Caco-2 (cell line): ENCODE measurements at regions not wholly inside any gene's neighbourhood (a gene's known extent, or its start where the extent isn't known, plus 50 kb on each side); places are given as distances from the start of the nearest gene placed in this dataset.

Source experiments
- BruUV-seq: library from RNA; stranded (reverse); fragments of 400-500 nt; replicated peaks from 2 replicates; lab custom pipeline; 2021; lab: Mats Ljungman, UMichigan
- CTCF ChIA-PET: fragments of 300-600 bp; sonication (Branson Sonifier 250); formaldehyde crosslinking; loops from one replicate; lab custom pipeline; 2022; ENCODE audit warnings: antibody characterized with exemption; lab: Charles Lee
- POLR2A ChIA-PET: fragments of 300-600 bp; sonication (Branson Sonifier 250); formaldehyde crosslinking; loops from one replicate; lab custom pipeline; 2022; ENCODE audit warnings: antibody characterized with exemption; lab: Charles Lee
- DNase-seq, 2 experiments: peaks; one replicate each; pipeline versions ENCODE4 v3.0.0 to v3.0.0-alpha.2; 2020 to 2022
- H3K27me3 ChIP-seq: replicated peaks from 2 replicates; pipeline ENCODE4 v1.6.0; 2011; ENCODE audit warnings: low read length; ENCODE audit not compliant: control insufficient read depth, insufficient read depth
- H3K36me3 ChIP-seq: 2 replicates; pipeline ENCODE4 v1.5.1; 2011; ENCODE audit warnings: low read length; ENCODE audit not compliant: control insufficient read depth, insufficient read depth
- H3K4me1 ChIP-seq: fragments of 250-450 bp; sonication (Bioruptor Pico); 2 replicates; pipeline ENCODE4 v1.5.1; 2020; ENCODE audit warnings: mild to moderate bottlenecking
- H3K4me3 ChIP-seq: 2 replicates; pipeline ENCODE4 v1.5.1; 2011; ENCODE audit warnings: low read depth, mild to moderate bottlenecking, control low read depth, low read length
- H3K9me3 ChIP-seq: fragments of 250-450 bp; sonication (Bioruptor Pico); 2 replicates; pipeline ENCODE4 v1.5.1; 2020; ENCODE audit warnings: mild to moderate bottlenecking, moderate library complexity
- H3K27ac Mint-ChIP-seq: one replicate; pipeline ENCODE4 v1.8.0; 2022; ENCODE audit warnings: mixed read lengths; ENCODE audit not compliant: unreplicated experiment
- H3K27me3 Mint-ChIP-seq: one replicate; pipeline ENCODE4 v1.8.0; 2022; ENCODE audit warnings: mixed read lengths; ENCODE audit not compliant: insufficient read depth, unreplicated experiment
- H3K36me3 Mint-ChIP-seq: one replicate; pipeline ENCODE4 v1.8.0; 2022; ENCODE audit warnings: mild to moderate bottlenecking, mixed read lengths; ENCODE audit not compliant: insufficient read depth, unreplicated experiment
- H3K4me1 Mint-ChIP-seq: one replicate; pipeline ENCODE4 v1.8.0; 2022; ENCODE audit warnings: low read depth, mixed read lengths; ENCODE audit not compliant: unreplicated experiment
- H3K4me3 Mint-ChIP-seq: one replicate; pipeline ENCODE4 v1.8.0; 2022; ENCODE audit warnings: mild to moderate bottlenecking, moderate library complexity, mixed read lengths; ENCODE audit not compliant: unreplicated experiment
- H3K9me3 Mint-ChIP-seq: one replicate; pipeline ENCODE4 v1.8.0; 2022; ENCODE audit warnings: mixed read lengths; ENCODE audit not compliant: unreplicated experiment
- CTCF ChIP-seq, 2 experiments: fragments of 200-600 bp in 1 of 2; IDR thresholded peaks; 1 replicate in 1 of 2; 2 replicates in 1 of 2; pipeline versions ENCODE4 v1.5.1 to v1.8.0; 2011 to 2022; ENCODE audit warnings: antibody characterized with exemption in 1 of 2, control low read depth in 1 of 2, inconsistent platforms in 1 of 2, low read depth in 1 of 2, low read length in 1 of 2, mild to moderate bottlenecking in 1 of 2, moderate library complexity in 1 of 2; ENCODE audit not compliant: insufficient read depth in 1 of 2, severe bottlenecking in 1 of 2, unreplicated experiment in 1 of 2
- intact Hi-C: fragments of 100-400 bp; cut with micrococcal nuclease; formaldehyde crosslinking; loops from one replicate; pipeline ENCODE4 v1.10.0; 2022; ENCODE audit not compliant: unreplicated experiment

- DNase-seq = no peak
- Mint-ChIP-seq H3K9me3 (peaks cover 10% of the 10 kb centered on the region), H3K4me1 (peaks cover 22% of the 10 kb centered on the region), H3K27me3 (no peaks in the 10 kb centered on the region), H3K27ac (no peak overlapping the region), H3K36me3 (no peaks in the 10 kb centered on the region), H3K4me3 (no peak overlapping the region)
- CTCF ChIA-PET = no interaction called here
- Histone ChIP-seq H3K27me3 (no peaks in the 10 kb centered on the region), H3K4me1 (peaks cover 22% of the 10 kb centered on the region), H3K36me3 (no peaks in the 10 kb centered on the region), H3K4me3 (no peak overlapping the region), H3K9me3 (0 out of 2 replicates have a peak, but pooled peaks cover 6% of the 10 kb centered on the region)
- no TSS peak for BruUV-seq
- POLR2A ChIA-PET = no interaction called here
- TF ChIP-seq CTCF (IDR thresholded peaks at IDR 0.05; ENCODE audit: insufficient read depth in 1 of 2, low read depth in 1 of 2, low read length in 1 of 2, severe bottlenecking in 1 of 2, unreplicated experiment in 1 of 2) = no peak
- intact Hi-C loops = no loop called here
Observed at GRCh38 chr21:43292041-43292865, 123.4 kb downstream of the CRYAA start.

- Mint-ChIP-seq H3K27me3 (no peaks in the 10 kb centered on the region), H3K4me1 (peaks cover 22% of the 10 kb centered on the region), H3K27ac (no peak overlapping the region), H3K36me3 (no peaks in the 10 kb centered on the region), H3K9me3 (peaks cover 10% of the 10 kb centered on the region), H3K4me3 (no peak overlapping the region)
- 0 out of 2 replicates have a peak, but pooled peaks cover 6% of the 10 kb centered on the region for H3K9me3 ChIP-seq
- H3K4me1 ChIP-seq = peaks cover 27% of the 10 kb centered on the region
- CTCF ChIA-PET = no interaction called here
- no peak overlapping the region for H3K4me3 ChIP-seq
- no peaks in the 10 kb centered on the region for H3K27me3 ChIP-seq
- no peak for DNase-seq
- no peaks in the 10 kb centered on the region for H3K36me3 ChIP-seq
- no peak for TF ChIP-seq CTCF (IDR thresholded peaks at IDR 0.05; ENCODE audit: insufficient read depth in 1 of 2, low read depth in 1 of 2, low read length in 1 of 2, severe bottlenecking in 1 of 2, unreplicated experiment in 1 of 2)
- intact Hi-C loops = no loop called here
- POLR2A ChIA-PET = no interaction called here
- BruUV-seq = no TSS peak
Observed at GRCh38 chr21:43291347-43291950, 122.6 kb downstream of the CRYAA start.

DNA sequence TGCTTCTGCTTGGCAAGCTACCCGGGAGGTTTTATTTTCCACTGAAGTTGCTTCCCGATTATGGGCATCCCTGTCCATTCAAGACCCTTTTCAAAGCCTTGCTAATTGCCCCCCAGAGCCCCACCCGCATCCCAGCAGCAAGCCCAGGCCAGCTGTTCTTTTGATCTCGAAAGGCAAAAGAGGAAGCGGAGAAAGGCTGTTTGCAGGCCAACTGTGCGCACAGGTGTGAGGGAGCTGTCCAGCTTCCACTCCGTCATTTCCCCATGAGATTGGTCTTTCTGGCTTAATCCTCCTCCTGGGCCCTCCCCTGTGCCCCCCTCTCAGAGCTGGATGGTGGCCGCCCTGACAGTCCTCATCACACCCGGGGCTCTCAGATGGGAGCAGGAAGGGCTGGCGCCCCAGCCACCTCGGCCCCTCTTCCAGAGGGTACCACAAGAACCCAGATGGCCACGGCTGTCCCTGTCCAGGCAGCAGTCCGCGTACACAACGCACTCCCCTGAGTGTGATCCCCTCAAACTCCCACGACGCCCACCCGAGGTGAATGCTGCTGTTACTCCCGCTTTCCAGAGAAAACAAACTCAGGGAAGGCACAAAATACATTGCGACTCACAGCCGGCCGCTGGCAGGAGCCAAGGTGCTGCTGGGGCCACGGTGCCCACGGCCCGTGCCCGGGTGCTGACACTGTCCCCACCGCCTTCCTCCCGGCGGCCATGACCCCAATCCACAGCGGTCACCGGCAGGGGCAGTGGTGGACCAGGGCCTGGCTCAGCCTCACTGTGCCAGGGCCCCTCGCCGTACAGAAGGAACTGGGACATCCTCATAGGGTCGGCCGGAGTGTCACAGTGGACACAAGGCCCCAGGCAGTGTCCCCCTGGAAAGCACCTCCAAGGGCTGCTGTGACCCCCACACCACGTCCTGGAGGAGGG, 121.9 kb downstream of the CRYAA start:
- ChIA-PET CTCF (no interaction called here), POLR2A (no interaction called here)
- no peak for TF ChIP-seq CTCF (IDR thresholded peaks at IDR 0.05; ENCODE audit: insufficient read depth in 1 of 2, low read depth in 1 of 2, low read length in 1 of 2, severe bottlenecking in 1 of 2, unreplicated experiment in 1 of 2)

More for the DNA sequence above, 121.9 kb downstream of the CRYAA start:
- peaks cover 27% of the 10 kb centered on the region for H3K4me1 ChIP-seq
- H3K4me3 Mint-ChIP-seq = no peak overlapping the region
- no peak overlapping the region for H3K4me3 ChIP-seq
- DNase-seq = no peak
- H3K36me3 Mint-ChIP-seq = no peaks in the 10 kb centered on the region
- peaks cover 22% of the 10 kb centered on the region for H3K4me1 Mint-ChIP-seq
- 0 out of 2 replicates have a peak, but pooled peaks cover 3% of the 10 kb centered on the region for H3K9me3 ChIP-seq
- intact Hi-C loops = no loop called here
- no peaks in the 10 kb centered on the region for H3K27me3 Mint-ChIP-seq
- no peaks in the 10 kb centered on the region for H3K27me3 ChIP-seq
- no TSS peak for BruUV-seq
- H3K9me3 Mint-ChIP-seq = peaks cover 10% of the 10 kb centered on the region
- H3K27ac Mint-ChIP-seq = no peak overlapping the region
- H3K36me3 ChIP-seq = no peaks in the 10 kb centered on the region
